C4-2B (cell line): ENCODE measurements at regions not wholly inside any gene's neighbourhood (a gene's known extent, or its start where the extent isn't known, plus 50 kb on each side); places are given as distances from the start of the nearest gene placed in this dataset.

ENCODE experiments used
- ZFX ChIP-seq: fragments of 450-650 bp; IDR thresholded peaks from 2 replicates; pipeline ENCODE4 v1.6.1; 2017
- TF ChIP-seq, protein P1 (sequence below): fragments of 450-650 bp; conservative IDR thresholded peaks from 2 replicates; pipeline ENCODE4 v1.5.1; 2017; ENCODE audit warnings: mild to moderate bottlenecking

DNA sequence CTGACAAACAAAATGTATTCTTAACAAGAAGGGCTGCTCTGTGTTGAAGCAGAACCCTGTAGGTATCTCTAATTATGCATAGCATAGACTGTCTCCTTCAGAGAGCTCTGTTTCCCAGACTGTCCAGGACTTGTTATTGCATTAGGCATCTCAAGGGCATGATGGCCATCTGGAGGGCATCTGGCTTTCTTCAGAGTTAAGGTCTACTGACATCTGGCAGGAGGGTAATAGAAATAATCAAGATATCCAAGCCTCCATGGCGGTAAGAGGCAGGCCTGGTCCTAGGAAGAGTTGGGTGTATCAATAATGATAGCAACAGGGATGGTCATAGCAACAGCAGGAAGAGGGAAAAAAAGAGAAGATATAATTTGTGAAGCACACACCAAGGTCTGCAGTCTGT is 161.2 kb downstream of the TTC8 start:
- TF ChIP-seq, protein P1, sequence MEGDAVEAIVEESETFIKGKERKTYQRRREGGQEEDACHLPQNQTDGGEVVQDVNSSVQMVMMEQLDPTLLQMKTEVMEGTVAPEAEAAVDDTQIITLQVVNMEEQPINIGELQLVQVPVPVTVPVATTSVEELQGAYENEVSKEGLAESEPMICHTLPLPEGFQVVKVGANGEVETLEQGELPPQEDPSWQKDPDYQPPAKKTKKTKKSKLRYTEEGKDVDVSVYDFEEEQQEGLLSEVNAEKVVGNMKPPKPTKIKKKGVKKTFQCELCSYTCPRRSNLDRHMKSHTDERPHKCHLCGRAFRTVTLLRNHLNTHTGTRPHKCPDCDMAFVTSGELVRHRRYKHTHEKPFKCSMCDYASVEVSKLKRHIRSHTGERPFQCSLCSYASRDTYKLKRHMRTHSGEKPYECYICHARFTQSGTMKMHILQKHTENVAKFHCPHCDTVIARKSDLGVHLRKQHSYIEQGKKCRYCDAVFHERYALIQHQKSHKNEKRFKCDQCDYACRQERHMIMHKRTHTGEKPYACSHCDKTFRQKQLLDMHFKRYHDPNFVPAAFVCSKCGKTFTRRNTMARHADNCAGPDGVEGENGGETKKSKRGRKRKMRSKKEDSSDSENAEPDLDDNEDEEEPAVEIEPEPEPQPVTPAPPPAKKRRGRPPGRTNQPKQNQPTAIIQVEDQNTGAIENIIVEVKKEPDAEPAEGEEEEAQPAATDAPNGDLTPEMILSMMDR, result no peak
- no peak for TF ChIP-seq ZFX
